ENCODE measurements at regions not wholly inside any gene's neighbourhood (a gene's known extent, or its start where the extent isn't known, plus 50 kb on each side); places are given as distances from the start of the nearest gene placed in this dataset.

GRCh38 chr11:103633819-103634590, 402.4 kb upstream of the DDI1 start:
- no peak overlapping the region for H3K4me3 ChIP-seq (ENCODE audit: low read depth in 1 of 3, low read length in 3 of 3)
- no peak overlapping the region for H3K27ac ChIP-seq (ENCODE audit: low read depth in 1 of 2, low read length in 2 of 2)
- peaks cover 0 to 3% (median 1%) of the 10 kb centered on the region in 4 donors for H3K27me3 ChIP-seq (ENCODE audit: control insufficient read depth in 4 of 4, insufficient read depth in 4 of 4, low read length in 3 of 4)
- WGBS = 80% methylated on average over 3 of the region's 3 CpGs
- no peaks in the 10 kb centered on the region for H3K36me3 ChIP-seq (ENCODE audit: control insufficient read depth in 4 of 4, insufficient read depth in 3 of 4, low read depth in 1 of 4, low read length in 3 of 4)
- no peaks in the 10 kb centered on the region for H3K4me1 ChIP-seq (ENCODE audit: control insufficient read depth in 4 of 4, insufficient read depth in 4 of 4, low read length in 3 of 4)
- no peak overlapping the region for H3K9ac ChIP-seq (ENCODE audit: low read depth in 1 of 2, low read length in 2 of 2)
- TF ChIP-seq HNF4A (conservative IDR thresholded peaks at IDR 0.05) (no peak), CTCF (IDR thresholded peaks at IDR 0.05; ENCODE audit: low read depth, low read length, missing input control) (no peak), YY1 (IDR thresholded peaks at IDR 0.05) (no peak)
- H3K9me3 ChIP-seq (ENCODE audit: control insufficient read depth in 4 of 4, low read length in 3 of 4) = no peaks in the 10 kb centered on the region
- DNase-seq (ENCODE audit: low spot score) = no peak

GRCh38 chr11:103636232-103636631, 400.2 kb upstream of the DDI1 start:
- H3K27me3 ChIP-seq (ENCODE audit: control insufficient read depth in 4 of 4, insufficient read depth in 4 of 4, low read length in 3 of 4) = peaks cover 0 to 3% (median 1%) of the 10 kb centered on the region in 4 donors
- H3K4me3 ChIP-seq (ENCODE audit: low read depth in 1 of 3, low read length in 3 of 3) = no peak overlapping the region
- 52% methylated on average over 6 of the region's 6 CpGs for WGBS
- no peak overlapping the region for H3K9ac ChIP-seq (ENCODE audit: low read depth in 1 of 2, low read length in 2 of 2)
- H3K4me1 ChIP-seq (ENCODE audit: control insufficient read depth in 4 of 4, insufficient read depth in 4 of 4, low read length in 3 of 4) = no peaks in the 10 kb centered on the region
- no peak for DNase-seq (ENCODE audit: low spot score)
- H3K36me3 ChIP-seq (ENCODE audit: control insufficient read depth in 4 of 4, insufficient read depth in 3 of 4, low read depth in 1 of 4, low read length in 3 of 4) = no peaks in the 10 kb centered on the region
- TF ChIP-seq SP1 (IDR thresholded peaks at IDR 0.05) (no peak), JUND (IDR thresholded peaks at IDR 0.05) (no peak), ZBTB33 (IDR thresholded peaks at IDR 0.05) (no peak), TAF1 (conservative IDR thresholded peaks at IDR 0.05) (no peak), REST (IDR thresholded peaks at IDR 0.05) (no peak)
- no peak overlapping the region for H3K27ac ChIP-seq (ENCODE audit: low read depth in 1 of 2, low read length in 2 of 2)
- H3K9me3 ChIP-seq (ENCODE audit: control insufficient read depth in 4 of 4, low read length in 3 of 4) = no peaks in the 10 kb centered on the region

- no peak overlapping the region for H3K27ac ChIP-seq (ENCODE audit: low read depth in 1 of 2, low read length in 2 of 2)
- no peak overlapping the region for H3K4me3 ChIP-seq (ENCODE audit: low read depth in 1 of 3, low read length in 3 of 3)
- no peak for DNase-seq (ENCODE audit: low spot score)
- H3K9ac ChIP-seq (ENCODE audit: low read depth in 1 of 2, low read length in 2 of 2) = no peak overlapping the region
- no peaks in the 10 kb centered on the region for H3K9me3 ChIP-seq (ENCODE audit: control insufficient read depth in 4 of 4, low read length in 3 of 4)
- H3K27me3 ChIP-seq (ENCODE audit: control insufficient read depth in 4 of 4, insufficient read depth in 4 of 4, low read length in 3 of 4) = peaks cover 0 to 3% (median 1%) of the 10 kb centered on the region in 4 donors
- no peaks in the 10 kb centered on the region for H3K4me1 ChIP-seq (ENCODE audit: control insufficient read depth in 4 of 4, insufficient read depth in 4 of 4, low read length in 3 of 4)
- WGBS = 68% methylated on average over 2 of the region's 2 CpGs
- H3K36me3 ChIP-seq (ENCODE audit: control insufficient read depth in 4 of 4, insufficient read depth in 3 of 4, low read depth in 1 of 4, low read length in 3 of 4) = no peaks in the 10 kb centered on the region
- TF ChIP-seq CTCF (IDR thresholded peaks at IDR 0.05; ENCODE audit: low read depth, low read length, missing input control) (no peak), SP1 (IDR thresholded peaks at IDR 0.05) (no peak), HNF4G (IDR thresholded peaks at IDR 0.05) (no peak), REST (IDR thresholded peaks at IDR 0.05) (no peak), YY1 (IDR thresholded peaks at IDR 0.05) (no peak), ATF3 (IDR thresholded peaks at IDR 0.05) (no peak), JUND (IDR thresholded peaks at IDR 0.05) (no peak), HNF4A (conservative IDR thresholded peaks at IDR 0.05) (no peak)
Observed at GRCh38 chr11:103637295-103637694, 399.1 kb upstream of the DDI1 start.

Data from liver (tissue), 8 donors.